OCI-LY7 (cell line): ENCODE measurements at regions not wholly inside any gene's neighbourhood (a gene's known extent, or its start where the extent isn't known, plus 50 kb on each side); places are given as distances from the start of the nearest gene placed in this dataset.

ENCODE experiments used
- BruUV-seq: library from RNA; stranded (reverse); fragments of 400-500 nt; replicated peaks from 2 replicates; lab custom pipeline; 2021; lab: Mats Ljungman, UMichigan
- CTCF ChIA-PET: fragments of 300-600 bp; sonication (Branson Sonifier 250); formaldehyde crosslinking; loops from one replicate; lab custom pipeline; 2022; ENCODE audit warnings: antibody characterized with exemption; ENCODE audit not compliant: unreplicated experiment; lab: Charles Lee
- POLR2A ChIA-PET: fragments of 300-600 bp; sonication (Branson Sonifier 250); formaldehyde crosslinking; loops from one replicate; lab custom pipeline; 2022; ENCODE audit warnings: antibody characterized with exemption; lab: Charles Lee
- DNase-seq: peaks from one replicate; pipeline ENCODE4 v3.0.0-alpha.2; 2015; ENCODE audit warnings: low spot score
- H2AFZ ChIP-seq: fragments of 200-600 bp; sonication (generic), shearing (Covaris generic); 2 replicates; pipeline ENCODE4 v1.6.1; 2014; ENCODE audit warnings: mild to moderate bottlenecking, antibody characterized with exemption, low read length, moderate library complexity
- H3K27ac ChIP-seq: fragments of 200-600 bp; sonication (generic); 2 replicates; pipeline ENCODE4 v1.5.1; 2014; ENCODE audit warnings: mixed run types, low read depth, mild to moderate bottlenecking, moderate library complexity, low read length, inconsistent platforms; ENCODE audit not compliant: poor library complexity, severe bottlenecking
- H3K36me3 ChIP-seq: fragments of 200-600 bp; sonication (generic); 2 replicates; pipeline ENCODE4 v1.6.1; 2014; ENCODE audit warnings: mild to moderate bottlenecking, antibody characterized with exemption, low read length, moderate library complexity, mixed read lengths; ENCODE audit not compliant: insufficient read depth
- H3K4me1 ChIP-seq: fragments of 200-600 bp; sonication (generic); 2 replicates; pipeline ENCODE4 v1.5.1; 2014; ENCODE audit warnings: mild to moderate bottlenecking, low read length; ENCODE audit not compliant: insufficient read depth, poor library complexity, severe bottlenecking
- H3K4me2 ChIP-seq: fragments of 200-600 bp; sonication (generic); 2 replicates; pipeline ENCODE4 v1.6.1; 2014; ENCODE audit warnings: mild to moderate bottlenecking, low read length
- H3K4me3 ChIP-seq: fragments of 200-600 bp; sonication (generic); 2 replicates; pipeline ENCODE4 v1.5.1; 2014; ENCODE audit warnings: mild to moderate bottlenecking, low read depth, low read length; ENCODE audit not compliant: poor library complexity, severe bottlenecking
- H3K79me2 ChIP-seq: fragments of 200-600 bp; sonication (generic); 2 replicates; pipeline ENCODE4 v1.6.1; 2016; ENCODE audit warnings: low read depth, mild to moderate bottlenecking, low read length, moderate library complexity, mixed read lengths; ENCODE audit not compliant: insufficient read depth
- H3K9me2 ChIP-seq: fragments of 200-600 bp; sonication (generic); 2 replicates; pipeline ENCODE4 v1.6.1; 2016; ENCODE audit warnings: mild to moderate bottlenecking, low read length, mixed read lengths; ENCODE audit not compliant: insufficient read depth
- H3K9me3 ChIP-seq: fragments of 200-600 bp; sonication (generic); 2 replicates; pipeline ENCODE4 v1.6.1; 2014; ENCODE audit warnings: mild to moderate bottlenecking, mixed run types, low read length, mixed read lengths
- H4K20me1 ChIP-seq: fragments of 200-600 bp; sonication (generic); 2 replicates; pipeline ENCODE4 v1.6.1; 2014; ENCODE audit warnings: mild to moderate bottlenecking, antibody characterized with exemption, low read length, moderate library complexity, mixed read lengths; ENCODE audit not compliant: insufficient read depth
- CTCF ChIP-seq: fragments of 200-600 bp; sonication (generic); conservative IDR thresholded peaks from 2 replicates; pipeline ENCODE4 v1.5.1; 2014; ENCODE audit warnings: mild to moderate bottlenecking, antibody characterized with exemption, low read length, moderate library complexity, mixed read lengths
- EZH2phosphoT487 ChIP-seq: fragments of 200-600 bp; sonication (generic); IDR thresholded peaks from 2 replicates; pipeline ENCODE4 v1.6.1; 2018; ENCODE audit warnings: low read depth, borderline replicate concordance, mild to moderate bottlenecking, mixed run types, antibody characterized with exemption, low read length, moderate library complexity, mixed read lengths
- intact Hi-C: fragments of 100-400 bp; cut with micrococcal nuclease; formaldehyde crosslinking; loops from one replicate; pipeline ENCODE4 v1.10.0; 2022; ENCODE audit not compliant: unreplicated experiment

- Histone ChIP-seq H3K9me2 (no peaks in the 10 kb centered on the region), H3K4me2 (no peak overlapping the region), H4K20me1 (no peaks in the 10 kb centered on the region), H2AFZ (no peak overlapping the region), H3K4me3 (no peak overlapping the region), H3K9me3 (no peaks in the 10 kb centered on the region), H3K36me3 (no peaks in the 10 kb centered on the region), H3K79me2 (no peaks in the 10 kb centered on the region), H3K27ac (no peak overlapping the region), H3K4me1 (no peaks in the 10 kb centered on the region)
- TF ChIP-seq CTCF (no peak), EZH2phosphoT487 (no peak)
- CTCF ChIA-PET = no interaction called here
- intact Hi-C loops = no loop called here
- BruUV-seq = no TSS peak
- DNase-seq = no peak
- POLR2A ChIA-PET = no interaction called here
Measured at GRCh38 chr10:129391464-129391863, 75.6 kb upstream of the MGMT start.

DNA sequence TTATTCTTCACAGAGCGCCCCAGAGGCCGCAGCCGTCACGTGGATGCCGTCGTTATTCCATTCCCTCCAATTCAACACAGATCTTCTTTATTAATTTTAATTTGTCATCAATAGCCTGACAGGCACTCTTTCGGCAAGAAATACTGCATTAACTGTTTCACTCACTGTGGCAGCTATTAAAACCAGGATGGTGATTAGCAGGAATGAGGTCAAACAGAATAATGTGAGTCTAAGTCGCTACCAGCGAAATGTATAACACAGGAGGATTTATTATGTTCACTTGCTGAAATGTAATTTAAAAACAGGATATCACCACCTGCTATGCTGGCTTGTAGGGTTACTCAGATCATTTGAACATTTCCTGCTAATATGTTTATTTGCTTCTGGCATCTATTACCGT, 74.2 kb upstream of the MGMT start:
- no TSS peak for BruUV-seq
- Histone ChIP-seq H4K20me1 (no peaks in the 10 kb centered on the region), H3K4me3 (no peak overlapping the region), H3K79me2 (no peaks in the 10 kb centered on the region), H2AFZ (no peak overlapping the region), H3K9me2 (no peaks in the 10 kb centered on the region), H3K9me3 (no peaks in the 10 kb centered on the region), H3K4me1 (no peaks in the 10 kb centered on the region), H3K36me3 (no peaks in the 10 kb centered on the region), H3K4me2 (no peak overlapping the region), H3K27ac (no peak overlapping the region)
- DNase-seq = no peak
- intact Hi-C loops = no loop called here
- CTCF ChIA-PET = no interaction called here
- TF ChIP-seq CTCF (no peak), EZH2phosphoT487 (no peak)
- POLR2A ChIA-PET = no interaction called here

DNA sequence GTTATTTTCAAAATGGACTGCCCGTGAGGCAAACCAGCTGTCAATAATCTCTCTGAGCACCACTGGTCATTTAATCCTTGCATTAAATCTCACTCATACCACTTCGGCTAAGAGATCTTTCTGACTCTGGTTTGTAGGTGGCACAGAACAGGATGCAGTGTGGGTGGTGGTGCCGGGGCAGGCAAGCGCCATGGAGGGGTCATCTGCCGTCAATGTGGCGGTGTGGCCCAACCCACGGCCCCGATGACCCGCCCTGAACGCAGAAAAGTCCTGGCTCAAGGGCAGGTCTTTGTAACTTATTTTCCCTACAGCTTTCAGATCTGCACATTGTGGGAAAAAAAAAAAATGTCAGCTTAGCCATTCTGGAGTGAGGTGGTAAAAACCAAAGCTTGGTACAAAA, 73.2 kb upstream of the MGMT start:
- H3K36me3 ChIP-seq = no peaks in the 10 kb centered on the region
- CTCF ChIA-PET = no interaction called here

More for the DNA sequence above, 73.2 kb upstream of the MGMT start:
- intact Hi-C loops = no loop called here
- POLR2A ChIA-PET = no interaction called here
- H3K9me2 ChIP-seq = no peaks in the 10 kb centered on the region
- no peak for TF ChIP-seq EZH2phosphoT487
- TF ChIP-seq CTCF = no peak
- H3K27ac ChIP-seq = no peak overlapping the region
- H3K79me2 ChIP-seq = no peaks in the 10 kb centered on the region
- H3K4me1 ChIP-seq = no peaks in the 10 kb centered on the region
- no peak overlapping the region for H2AFZ ChIP-seq
- no TSS peak for BruUV-seq
- no peaks in the 10 kb centered on the region for H3K9me3 ChIP-seq
- H3K4me3 ChIP-seq = no peak overlapping the region
- no peak overlapping the region for H3K4me2 ChIP-seq
- no peaks in the 10 kb centered on the region for H4K20me1 ChIP-seq
- no peak for DNase-seq
